H9 (cell line): ENCODE measurements at regions not wholly inside any gene's neighbourhood (a gene's known extent, or its start where the extent isn't known, plus 50 kb on each side); places are given as distances from the start of the nearest gene placed in this dataset.

Experiments used
- DNase-seq: peaks from one replicate; pipeline ENCODE4 v3.0.0-alpha.2; 2017
- H2AFZ ChIP-seq: one replicate; pipeline ENCODE4 v1.6.1; 2013; ENCODE audit warnings: mild to moderate bottlenecking, low read length, control low read depth, moderate library complexity
- H2AK5ac ChIP-seq: 2 replicates; pipeline ENCODE4 v1.6.1; 2013; ENCODE audit warnings: low read length, control low read depth, mixed read lengths; ENCODE audit not compliant: insufficient read length
- H2BK120ac ChIP-seq: one replicate; pipeline ENCODE4 v1.6.1; 2013; ENCODE audit warnings: low read depth, mild to moderate bottlenecking, low read length, control low read depth, inconsistent platforms; ENCODE audit not compliant: poor library complexity, severe bottlenecking
- H2BK12ac ChIP-seq: 2 replicates; pipeline ENCODE4 v1.6.1; 2013; ENCODE audit warnings: low read length, control low read depth, mixed read lengths, low read depth; ENCODE audit not compliant: insufficient read length
- H2BK15ac ChIP-seq: 2 replicates; pipeline ENCODE4 v1.6.1; 2013; ENCODE audit warnings: low read depth, low read length, control low read depth
- H2BK20ac ChIP-seq: one replicate; pipeline ENCODE4 v1.6.1; 2013; ENCODE audit warnings: low read depth, mild to moderate bottlenecking, low read length, control low read depth, inconsistent platforms; ENCODE audit not compliant: poor library complexity, severe bottlenecking
- H2BK5ac ChIP-seq: 2 replicates; pipeline ENCODE4 v1.6.1; 2013; ENCODE audit warnings: low read length, control low read depth, mixed read lengths; ENCODE audit not compliant: insufficient read length
- H3K14ac ChIP-seq: 2 replicates; pipeline ENCODE4 v1.6.1; 2013; ENCODE audit warnings: low read length, control low read depth; ENCODE audit not compliant: insufficient read depth
- H3K18ac ChIP-seq: 2 replicates; pipeline ENCODE4 v1.6.1; 2013; ENCODE audit warnings: low read depth, mild to moderate bottlenecking, mixed read lengths, low read length, control low read depth; ENCODE audit not compliant: insufficient read length
- H3K23ac ChIP-seq: 2 replicates; pipeline ENCODE4 v1.6.1; 2013; ENCODE audit warnings: low read length, control low read depth, mixed read lengths, low read depth; ENCODE audit not compliant: insufficient read length
- H3K23me2 ChIP-seq: 2 replicates; pipeline ENCODE4 v1.6.1; 2013; ENCODE audit warnings: low read depth, mild to moderate bottlenecking, mixed read lengths, low read length, control low read depth; ENCODE audit not compliant: insufficient read length, poor library complexity, severe bottlenecking
- H3K27ac ChIP-seq: 2 replicates; pipeline ENCODE4 v1.5.1; 2013; ENCODE audit warnings: low read length, control low read depth, mixed read lengths, low read depth; ENCODE audit not compliant: insufficient read length
- H3K27me3 ChIP-seq: 2 replicates; pipeline ENCODE4 v1.6.1; 2013; ENCODE audit warnings: low read length, control low read depth, inconsistent platforms; ENCODE audit not compliant: insufficient read depth
- H3K4ac ChIP-seq: 2 replicates; pipeline ENCODE4 v1.6.1; 2013; ENCODE audit warnings: low read depth, mild to moderate bottlenecking, control low read depth, inconsistent platforms, low read length, moderate library complexity
- H3K4me1 ChIP-seq: 2 replicates; pipeline ENCODE4 v1.6.1; 2013; ENCODE audit warnings: low read length, control low read depth, inconsistent platforms; ENCODE audit not compliant: insufficient read depth
- H3K4me2 ChIP-seq: 2 replicates; pipeline ENCODE4 v1.6.1; 2013; ENCODE audit warnings: low read length, control low read depth, mixed read lengths; ENCODE audit not compliant: insufficient read length, insufficient read depth
- H3K56ac ChIP-seq: 2 replicates; pipeline ENCODE4 v1.6.1; 2013; ENCODE audit warnings: low read depth, mild to moderate bottlenecking, mixed read lengths, low read length, control low read depth; ENCODE audit not compliant: insufficient read length
- H3K79me1 ChIP-seq: 2 replicates; pipeline ENCODE4 v1.6.1; 2013; ENCODE audit warnings: low read depth, mild to moderate bottlenecking, moderate library complexity, low read length, control low read depth, inconsistent platforms; ENCODE audit not compliant: insufficient read depth, poor library complexity, severe bottlenecking
- H3K79me2 ChIP-seq: 2 replicates; pipeline ENCODE4 v1.6.1; 2013; ENCODE audit warnings: low read length, control low read depth, inconsistent platforms; ENCODE audit not compliant: insufficient read depth
- H3K9ac ChIP-seq: 2 replicates; pipeline ENCODE4 v1.6.1; 2013; ENCODE audit warnings: low read length, control low read depth, mixed read lengths; ENCODE audit not compliant: insufficient read length; ENCODE audit errors: extremely low read depth
- H3K9me3 ChIP-seq: one replicate; pipeline ENCODE4 v1.6.1; 2013; ENCODE audit warnings: low read depth, low read length, inconsistent platforms; ENCODE audit not compliant: control insufficient read depth
- H3T11ph ChIP-seq: one replicate; pipeline ENCODE4 v1.6.1; 2013; ENCODE audit warnings: mild to moderate bottlenecking, low read length, control low read depth, inconsistent platforms
- H4K20me1 ChIP-seq: one replicate; pipeline ENCODE4 v1.6.1; 2013; ENCODE audit not compliant: control insufficient read depth, insufficient read length, insufficient read depth
- H4K5ac ChIP-seq: 2 replicates; pipeline ENCODE4 v1.6.1; 2013; ENCODE audit warnings: low read depth, mild to moderate bottlenecking, mixed read lengths, low read length, control low read depth; ENCODE audit not compliant: insufficient read length
- H4K8ac ChIP-seq: replicated peaks from 2 replicates; pipeline ENCODE4 v1.6.1; 2013; ENCODE audit warnings: low read length, control low read depth, mixed read lengths, low read depth; ENCODE audit not compliant: insufficient read length
- H4K91ac ChIP-seq: 2 replicates; pipeline ENCODE4 v1.6.1; 2013; ENCODE audit warnings: low read depth, mild to moderate bottlenecking, moderate library complexity, mixed read lengths, low read length, control low read depth; ENCODE audit not compliant: insufficient read length
- H3K27ac Mint-ChIP-seq, 3 experiments: 2 replicates in 2 of 3; 3 replicates in 1 of 3; pipeline ENCODE4 v1.8.0; 2020 to 2021; ENCODE audit warnings: mixed read lengths in 3 of 3, mild to moderate bottlenecking in 1 of 3, moderate library complexity in 1 of 3
- H3K27me3 Mint-ChIP-seq: 2 replicates; pipeline ENCODE4 v1.8.0; 2021; ENCODE audit warnings: low read depth, mild to moderate bottlenecking, moderate library complexity, mixed read lengths
- H3K36me3 Mint-ChIP-seq, 3 experiments: 2 replicates in 2 of 3; 3 replicates in 1 of 3; pipeline ENCODE4 v1.8.0; 2020 to 2021; ENCODE audit warnings: low read depth in 3 of 3, mixed read lengths in 3 of 3; ENCODE audit not compliant: insufficient read depth in 1 of 3
- H3K4me1 Mint-ChIP-seq, 2 experiments: 2 replicates each; pipeline ENCODE4 v1.8.0; 2020; ENCODE audit warnings: mixed read lengths in 2 of 2
- H3K4me3 Mint-ChIP-seq, 2 experiments: 2 replicates in 1 of 2; 3 replicates in 1 of 2; pipeline ENCODE4 v1.8.0; 2020 to 2021; ENCODE audit warnings: mild to moderate bottlenecking in 2 of 2, mixed read lengths in 2 of 2, moderate library complexity in 1 of 2
- H3K9me3 Mint-ChIP-seq, 2 experiments: 2 replicates in 1 of 2; 3 replicates in 1 of 2; pipeline ENCODE4 v1.8.0; 2020; ENCODE audit warnings: mild to moderate bottlenecking in 2 of 2, mixed read lengths in 2 of 2, moderate library complexity in 1 of 2
- CTCF ChIP-seq: fragments of 200-600 bp; sonication (generic); conservative IDR thresholded peaks from 3 replicates; pipeline ENCODE4 v1.8.0; 2021; ENCODE audit warnings: antibody characterized with exemption, mild to moderate bottlenecking
- WGBS: extraction: QIAGEN DNeasy Blood & Tissue Kit; methylation state at CpG from one replicate; pipeline ENCODE4 v1.1.7; 2013; ENCODE audit warnings: missing lambda C conversion rate, low lambda C conversion rate, mixed read lengths; ENCODE audit not compliant: insufficient read length; ENCODE audit errors: extremely low coverage; 5-methylcytosine and 5-hydroxymethylcytosine counted together

- DNase-seq, result no peak
- H3K36me3 Mint-ChIP-seq, result no peaks in the 10 kb centered on the region
- WGBS, result no CpG with 5 or more reads among the region's 1 CpG
- H2AK5ac ChIP-seq, result no peak overlapping the region
- H2BK12ac ChIP-seq, result no peak overlapping the region
- H4K91ac ChIP-seq, result no peak overlapping the region
- peaks cover 6 to 8% of the 10 kb centered on the region in 2 experiments for H3K4me1 Mint-ChIP-seq
- H3K9me3 ChIP-seq, result no peaks in the 10 kb centered on the region
- no peak for TF ChIP-seq CTCF
- peaks cover 17% of the 10 kb centered on the region for H3K27me3 Mint-ChIP-seq
- no peak overlapping the region for H3K27ac ChIP-seq
- H3K9ac ChIP-seq, result no peak overlapping the region
- no peak overlapping the region for H4K8ac ChIP-seq
- H2BK5ac ChIP-seq, result no peak overlapping the region
- H2AFZ ChIP-seq, result no peak overlapping the region
- H2BK20ac ChIP-seq, result no peak overlapping the region
- no peak overlapping the region for H2BK15ac ChIP-seq
- no peaks in the 10 kb centered on the region for H3K79me2 ChIP-seq
- no peak overlapping the region for H2BK120ac ChIP-seq
- no peak overlapping the region for H3K23ac ChIP-seq
- no peak overlapping the region for H3K14ac ChIP-seq
- H3K27me3 ChIP-seq, result no peaks in the 10 kb centered on the region
- no peak overlapping the region for H3K4me3 Mint-ChIP-seq
- no peaks in the 10 kb centered on the region for H3K79me1 ChIP-seq
- no peak overlapping the region for H3K56ac ChIP-seq
- H4K20me1 ChIP-seq, result no peaks in the 10 kb centered on the region
- H3K27ac Mint-ChIP-seq, result no peak overlapping the region
- peaks cover 0 to 3% of the 10 kb centered on the region in 2 experiments; a peak in 2 of 5 replicates for H3K9me3 Mint-ChIP-seq
- H3K18ac ChIP-seq, result no peak overlapping the region
- H3K4me2 ChIP-seq, result no peak overlapping the region
- no peak overlapping the region for H3T11ph ChIP-seq
- no peaks in the 10 kb centered on the region for H3K4me1 ChIP-seq
- no peaks in the 10 kb centered on the region for H3K23me2 ChIP-seq
- H4K5ac ChIP-seq, result no peak overlapping the region
- no peak overlapping the region for H3K4ac ChIP-seq
Observed at GRCh38 chr22:34255042-34255441, 334.8 kb upstream of the LARGE1 start.
